Osteocyte (in vitro differentiated cells): ENCODE measurements at regions not wholly inside any gene's neighbourhood (a gene's known extent, or its start where the extent isn't known, plus 50 kb on each side); places are given as distances from the start of the nearest gene placed in this dataset.

Experiments used
- DNase-seq: peaks from one replicate; pipeline ENCODE4 v3.0.0; 2021; ENCODE audit warnings: mixed read lengths; ENCODE audit not compliant: unreplicated experiment; ENCODE audit errors: extremely low spot score
- H3K27ac Mint-ChIP-seq: one replicate; pipeline ENCODE4 v1.8.0; 2021; ENCODE audit warnings: mild to moderate bottlenecking, mixed read lengths; ENCODE audit not compliant: unreplicated experiment
- H3K27me3 Mint-ChIP-seq: one replicate; pipeline ENCODE4 v1.8.0; 2021; ENCODE audit warnings: mixed read lengths; ENCODE audit not compliant: unreplicated experiment
- H3K36me3 Mint-ChIP-seq: one replicate; pipeline ENCODE4 v1.8.0; 2021; ENCODE audit warnings: mixed read lengths; ENCODE audit not compliant: unreplicated experiment
- H3K4me1 Mint-ChIP-seq: one replicate; pipeline ENCODE4 v1.8.0; 2021; ENCODE audit warnings: mixed read lengths; ENCODE audit not compliant: unreplicated experiment
- H3K4me3 Mint-ChIP-seq: one replicate; pipeline ENCODE4 v1.8.0; 2021; ENCODE audit warnings: mild to moderate bottlenecking, moderate library complexity, mixed read lengths; ENCODE audit not compliant: unreplicated experiment
- H3K9me3 Mint-ChIP-seq: one replicate; pipeline ENCODE4 v1.8.0; 2021; ENCODE audit warnings: mixed read lengths; ENCODE audit not compliant: unreplicated experiment
- TF ChIP-seq, protein P1 (sequence below): fragments of 200-600 bp; sonication (generic); IDR thresholded peaks from 2 replicates; pipeline ENCODE4 v1.5.0; 2021; ENCODE audit warnings: antibody characterized with exemption, mild to moderate bottlenecking, moderate library complexity

DNA sequence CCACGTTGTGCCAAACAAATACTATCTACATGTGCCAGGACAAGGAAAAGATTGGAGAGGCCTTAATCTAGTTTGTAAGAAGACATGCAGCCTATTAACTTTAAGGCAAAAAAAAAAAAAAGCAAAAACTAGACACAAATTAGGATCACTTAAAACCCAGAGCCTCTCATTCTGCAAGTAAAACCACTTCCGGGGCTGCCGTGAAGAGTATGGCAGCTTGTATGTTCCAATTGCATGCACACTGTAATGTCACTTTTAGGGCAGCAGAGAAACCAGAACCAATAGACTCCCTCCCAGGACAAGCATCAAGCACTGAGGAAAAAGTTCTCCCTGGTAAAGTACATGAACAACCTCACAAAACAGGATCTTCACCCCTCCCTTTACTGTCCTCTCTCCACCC, 70.6 kb downstream of the RSL24D1 start:
- H3K27ac Mint-ChIP-seq = no peak overlapping the region
- no peaks in the 10 kb centered on the region for H3K36me3 Mint-ChIP-seq
- no peaks in the 10 kb centered on the region for H3K9me3 Mint-ChIP-seq
- H3K4me1 Mint-ChIP-seq = no peaks in the 10 kb centered on the region
- H3K4me3 Mint-ChIP-seq = no peak overlapping the region
- no peak for DNase-seq
- no peaks in the 10 kb centered on the region for H3K27me3 Mint-ChIP-seq
- TF ChIP-seq, protein P1, sequence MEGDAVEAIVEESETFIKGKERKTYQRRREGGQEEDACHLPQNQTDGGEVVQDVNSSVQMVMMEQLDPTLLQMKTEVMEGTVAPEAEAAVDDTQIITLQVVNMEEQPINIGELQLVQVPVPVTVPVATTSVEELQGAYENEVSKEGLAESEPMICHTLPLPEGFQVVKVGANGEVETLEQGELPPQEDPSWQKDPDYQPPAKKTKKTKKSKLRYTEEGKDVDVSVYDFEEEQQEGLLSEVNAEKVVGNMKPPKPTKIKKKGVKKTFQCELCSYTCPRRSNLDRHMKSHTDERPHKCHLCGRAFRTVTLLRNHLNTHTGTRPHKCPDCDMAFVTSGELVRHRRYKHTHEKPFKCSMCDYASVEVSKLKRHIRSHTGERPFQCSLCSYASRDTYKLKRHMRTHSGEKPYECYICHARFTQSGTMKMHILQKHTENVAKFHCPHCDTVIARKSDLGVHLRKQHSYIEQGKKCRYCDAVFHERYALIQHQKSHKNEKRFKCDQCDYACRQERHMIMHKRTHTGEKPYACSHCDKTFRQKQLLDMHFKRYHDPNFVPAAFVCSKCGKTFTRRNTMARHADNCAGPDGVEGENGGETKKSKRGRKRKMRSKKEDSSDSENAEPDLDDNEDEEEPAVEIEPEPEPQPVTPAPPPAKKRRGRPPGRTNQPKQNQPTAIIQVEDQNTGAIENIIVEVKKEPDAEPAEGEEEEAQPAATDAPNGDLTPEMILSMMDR = no peak

DNA sequence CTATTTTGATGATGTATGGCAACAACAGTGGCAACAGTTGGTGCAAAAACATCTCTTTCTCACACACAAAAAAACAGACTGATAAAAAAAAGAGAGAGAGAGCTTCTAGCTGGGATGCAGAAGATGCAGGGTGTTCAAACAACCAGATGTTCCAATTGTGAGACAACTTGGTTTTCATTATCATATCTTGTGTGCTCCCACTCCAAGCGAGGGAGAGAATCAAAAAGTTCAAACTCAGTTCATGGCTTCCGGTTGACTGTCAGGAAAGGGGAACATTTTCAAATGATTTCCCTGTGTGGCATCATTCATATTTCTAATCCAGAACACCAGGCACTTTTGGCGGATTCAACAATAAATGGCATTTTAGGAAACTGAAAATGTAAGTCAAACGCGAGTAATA, 72.1 kb downstream of the RSL24D1 start:
- TF ChIP-seq, protein P1 = no peak
- no peaks in the 10 kb centered on the region for H3K27me3 Mint-ChIP-seq

DNA sequence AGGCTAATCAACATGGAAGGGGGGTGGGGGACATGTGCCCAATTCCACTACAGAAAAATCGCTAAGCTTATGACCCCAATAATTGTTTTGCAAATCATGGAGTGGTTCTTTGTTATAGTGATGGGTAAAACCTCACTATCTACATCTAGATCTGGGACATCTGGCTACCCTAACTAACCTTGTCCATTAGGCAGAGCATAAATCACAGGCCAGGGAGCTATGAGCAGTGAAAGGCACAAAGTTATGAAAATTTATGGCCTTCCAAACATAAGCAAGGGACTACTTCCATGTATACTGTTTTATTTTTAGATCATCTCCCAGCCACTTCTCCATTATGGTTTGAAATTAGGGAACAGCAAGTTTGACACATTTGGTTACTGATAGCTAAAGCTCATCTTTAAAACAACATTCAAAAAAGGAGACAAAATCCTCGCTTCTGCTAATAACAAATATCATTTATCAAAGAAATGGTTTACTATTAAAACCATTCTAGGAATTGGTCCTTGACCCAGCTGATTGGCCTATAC, 78.3 kb downstream of the RSL24D1 start:
- no peak overlapping the region for H3K27ac Mint-ChIP-seq
- no peaks in the 10 kb centered on the region for H3K27me3 Mint-ChIP-seq
- TF ChIP-seq, protein P1 = no peak
- no peaks in the 10 kb centered on the region for H3K36me3 Mint-ChIP-seq
- H3K4me3 Mint-ChIP-seq = no peak overlapping the region
- no peak for DNase-seq
- no peaks in the 10 kb centered on the region for H3K4me1 Mint-ChIP-seq
- no peaks in the 10 kb centered on the region for H3K9me3 Mint-ChIP-seq

More for the DNA sequence above, 72.1 kb downstream of the RSL24D1 start:
- Mint-ChIP-seq H3K4me1 (no peaks in the 10 kb centered on the region), H3K9me3 (no peaks in the 10 kb centered on the region), H3K4me3 (no peak overlapping the region), H3K27ac (no peak overlapping the region), H3K36me3 (no peaks in the 10 kb centered on the region)
- no peak for DNase-seq

DNA sequence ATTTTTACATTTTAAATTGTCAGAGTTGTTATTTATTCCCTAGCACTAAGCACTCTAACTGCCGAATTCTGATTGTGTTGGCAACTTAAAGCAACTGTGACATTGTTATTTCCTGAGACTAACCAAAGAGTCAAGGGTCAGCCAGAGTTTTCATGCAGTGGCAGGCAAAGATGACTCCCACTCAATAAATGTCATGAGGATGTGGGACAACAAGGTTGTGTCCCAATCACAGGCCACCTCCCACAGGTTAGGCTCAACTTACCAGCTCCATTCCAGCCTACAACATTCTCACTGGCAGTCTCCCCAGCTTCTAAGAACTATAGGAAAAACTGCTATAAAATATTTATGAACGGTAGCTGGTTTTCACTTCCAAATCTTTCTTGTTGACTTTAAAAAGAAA, 80.1 kb downstream of the RSL24D1 start:
- Mint-ChIP-seq H3K4me1 (no peaks in the 10 kb centered on the region), H3K27ac (no peak overlapping the region), H3K27me3 (no peaks in the 10 kb centered on the region), H3K4me3 (no peak overlapping the region), H3K9me3 (no peaks in the 10 kb centered on the region), H3K36me3 (no peaks in the 10 kb centered on the region)
- TF ChIP-seq, protein P1 = no peak
- no peak for DNase-seq

DNA sequence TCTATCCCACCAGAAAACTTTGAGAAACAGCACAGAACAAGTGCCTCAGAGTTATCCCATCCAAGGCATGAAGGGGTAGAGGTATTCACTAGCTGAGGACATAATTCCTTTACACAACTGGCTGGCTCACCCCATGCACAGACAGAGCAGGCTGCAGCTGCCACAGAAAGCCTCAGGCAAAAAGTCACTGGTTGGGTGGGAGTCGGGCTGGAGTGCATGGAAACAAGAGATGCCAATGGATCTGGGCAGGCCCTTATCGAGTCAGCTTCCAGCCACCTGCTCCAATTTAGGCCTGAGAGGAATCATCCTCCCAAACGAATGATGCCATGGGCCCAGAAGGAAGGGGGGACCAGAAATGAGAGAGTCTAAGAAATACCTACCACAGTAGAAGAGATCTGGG, 83.0 kb downstream of the RSL24D1 start:
- H3K27me3 Mint-ChIP-seq = peaks cover 4% of the 10 kb centered on the region
- no peak overlapping the region for H3K27ac Mint-ChIP-seq
- no peaks in the 10 kb centered on the region for H3K4me1 Mint-ChIP-seq
- H3K36me3 Mint-ChIP-seq = no peaks in the 10 kb centered on the region
- DNase-seq = no peak
- no peak overlapping the region for H3K4me3 Mint-ChIP-seq
- H3K9me3 Mint-ChIP-seq = no peaks in the 10 kb centered on the region
- TF ChIP-seq, protein P1 = no peak
